ENCODE measurements at regions not wholly inside any gene's neighbourhood (a gene's known extent, or its start where the extent isn't known, plus 50 kb on each side); places are given as distances from the start of the nearest gene placed in this dataset.
"Not testable (repeated sequence)": the region's sequence is repeated elsewhere in the genome, so short reads cannot be mapped to it uniquely, and the experiment has no call there.

DNA sequence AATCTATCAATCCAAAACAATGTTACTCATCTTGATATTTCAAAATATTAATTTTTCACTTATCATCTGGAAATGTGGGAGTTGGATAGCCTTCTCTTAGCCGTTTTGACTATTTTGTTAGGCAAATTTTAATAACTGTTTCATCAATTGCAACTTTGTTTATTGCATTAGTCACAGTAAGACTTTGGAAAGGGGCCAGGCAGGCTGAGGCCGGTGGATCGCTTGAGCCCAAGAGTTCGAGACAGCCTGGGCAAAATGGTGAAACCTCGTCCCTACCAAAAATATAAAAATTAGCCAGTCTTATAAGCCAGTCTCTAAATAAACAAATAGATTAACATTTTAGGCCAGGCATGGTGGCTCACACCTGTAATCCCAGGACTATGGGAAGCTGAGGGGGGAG is 113.0 kb upstream of the NR5A2 start:
- DNase-seq (ENCODE audit: low spot score), result no peak
- H3K4me3 ChIP-seq, result no peak overlapping the region
- no peaks in the 10 kb centered on the region for H3K36me3 ChIP-seq
- no peaks in the 10 kb centered on the region for H3K27me3 ChIP-seq
- H3K4me1 ChIP-seq, result no peaks in the 10 kb centered on the region
- no peak for TF ChIP-seq CTCF (IDR thresholded peaks at IDR 0.05)
- H3K9me3 ChIP-seq, result no peaks in the 10 kb centered on the region
- H3K27ac ChIP-seq, result no peak overlapping the region

- H3K9me3 ChIP-seq, result no peaks in the 10 kb centered on the region
- no peaks in the 10 kb centered on the region for H3K27me3 ChIP-seq
- H3K27ac ChIP-seq, result no peak overlapping the region
- H3K4me1 ChIP-seq, result no peaks in the 10 kb centered on the region
- no peaks in the 10 kb centered on the region for H3K36me3 ChIP-seq
- TF ChIP-seq CTCF (IDR thresholded peaks at IDR 0.05), result no peak
- no peak for DNase-seq (ENCODE audit: low spot score)
- no peak overlapping the region for H3K4me3 ChIP-seq
Measured at GRCh38 chr1:199918196-199918769, 109.2 kb upstream of the NR5A2 start.

GRCh38 chr1:199920635-199921034 is 106.9 kb upstream of the NR5A2 start:
- no peak overlapping the region for H3K27ac ChIP-seq

GRCh38 chr1:199929556-199929955 is 98.0 kb upstream of the NR5A2 start:
- no peaks in the 10 kb centered on the region for H3K27me3 ChIP-seq
- H3K9me3 ChIP-seq, result no peaks in the 10 kb centered on the region
- no peak for DNase-seq (ENCODE audit: low spot score)
- no peaks in the 10 kb centered on the region for H3K36me3 ChIP-seq
- no peaks in the 10 kb centered on the region for H3K4me1 ChIP-seq
- no peak for TF ChIP-seq CTCF (IDR thresholded peaks at IDR 0.05)
- H3K27ac ChIP-seq, result no peak overlapping the region
- H3K4me3 ChIP-seq, result no peak overlapping the region

More at GRCh38 chr1:199920635-199921034, 106.9 kb upstream of the NR5A2 start:
- TF ChIP-seq CTCF (IDR thresholded peaks at IDR 0.05), result no peak
- H3K27me3 ChIP-seq, result no peaks in the 10 kb centered on the region
- no peaks in the 10 kb centered on the region for H3K9me3 ChIP-seq
- no peak overlapping the region for H3K4me3 ChIP-seq
- H3K4me1 ChIP-seq, result no peaks in the 10 kb centered on the region
- DNase-seq (ENCODE audit: low spot score), result no peak
- no peaks in the 10 kb centered on the region for H3K36me3 ChIP-seq

DNA sequence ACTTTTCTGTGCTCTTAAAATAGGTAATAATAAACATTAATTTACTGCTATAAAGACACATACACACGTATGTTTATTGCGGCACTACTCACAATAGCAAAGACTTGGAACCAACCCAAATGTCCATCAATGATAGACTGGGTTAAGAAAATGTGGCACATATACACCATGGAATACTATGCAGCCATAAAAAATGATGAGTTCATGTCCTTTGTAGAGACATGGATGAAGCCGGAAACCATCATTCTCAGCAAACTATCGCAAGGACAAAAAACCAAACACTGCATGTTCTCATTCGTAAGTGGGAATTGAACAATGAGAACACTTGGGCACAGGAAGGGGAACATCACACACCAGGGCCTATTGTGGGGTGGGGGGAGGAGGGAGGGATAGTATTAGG is 97.4 kb upstream of the NR5A2 start:
- H3K36me3 ChIP-seq; H3K4me3 ChIP-seq; H3K4me1 ChIP-seq; H3K9me3 ChIP-seq; DNase-seq (ENCODE audit: low spot score); H3K27me3 ChIP-seq; H3K27ac ChIP-seq: not testable (repeated sequence)

- Histone ChIP-seq H3K27ac (no peak overlapping the region), H3K36me3 (no peaks in the 10 kb centered on the region), H3K4me1 (no peaks in the 10 kb centered on the region), H3K4me3 (no peak overlapping the region), H3K9me3 (no peaks in the 10 kb centered on the region), H3K27me3 (no peaks in the 10 kb centered on the region)
- TF ChIP-seq CTCF (IDR thresholded peaks at IDR 0.05), result no peak
- no peak for DNase-seq (ENCODE audit: low spot score)
Measured at GRCh38 chr1:199931666-199932377, 95.7 kb upstream of the NR5A2 start.

Measured in right atrium auricular region (tissue), 2 donors.